ENCODE measurements at regions not wholly inside any gene's neighbourhood (a gene's known extent, or its start where the extent isn't known, plus 50 kb on each side); places are given as distances from the start of the nearest gene placed in this dataset.

GRCh38 chr2:120861576-120862191 lies 126.0 kb downstream of the GLI2 start:
- TF ChIP-seq GATA3 (IDR thresholded peaks at IDR 0.05; ENCODE audit: low read depth, low read length) (no peak), GATA2 (IDR thresholded peaks at IDR 0.05; ENCODE audit: low read depth, low read length) (no peak)

All from SH-SY5Y (cell line).